ENCODE measurements at regions not wholly inside any gene's neighbourhood (a gene's known extent, or its start where the extent isn't known, plus 50 kb on each side); places are given as distances from the start of the nearest gene placed in this dataset.

- TF ChIP-seq CTCF (IDR thresholded peaks at IDR 0.05), result no peak
- TF ChIP-seq POLR2A (IDR thresholded peaks at IDR 0.05), result no peak
Measured at GRCh38 chr3:1611824-1612223, 486.8 kb upstream of the CNTN4 start.

Measured in testis (tissue), 2 donors.